RPMI8226 (cell line): ENCODE measurements at regions not wholly inside any gene's neighbourhood (a gene's known extent, or its start where the extent isn't known, plus 50 kb on each side); places are given as distances from the start of the nearest gene placed in this dataset.
A peak's percentile ranks its signal among the peaks of the same experiment; 100 is the strongest.
"Not testable (repeated sequence)": the region's sequence is repeated elsewhere in the genome, so short reads cannot be mapped to it uniquely, and the experiment has no call there.

Experiments
- DNase-seq: peaks from one replicate; pipeline ENCODE4 v3.0.0-alpha.2; 2015

DNA sequence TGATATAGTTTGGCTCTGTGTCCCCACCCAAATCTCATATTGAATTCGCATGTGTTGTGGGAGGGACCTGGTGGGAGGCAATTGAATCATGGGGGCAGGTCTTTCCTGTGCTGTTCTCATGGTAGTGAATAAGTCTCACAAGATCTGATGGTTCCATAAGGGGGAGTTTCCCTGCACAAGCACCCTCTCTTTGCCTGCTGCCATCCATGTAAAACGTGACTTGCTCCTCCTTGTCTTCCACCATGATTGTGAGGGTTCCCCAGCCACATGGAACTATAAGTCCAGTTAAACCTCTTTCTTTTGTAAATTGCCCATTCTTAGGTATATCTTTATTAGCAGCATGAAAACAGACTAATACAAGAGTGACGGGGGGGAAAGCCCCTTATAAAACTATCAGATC lies 65.4 kb upstream of the FBXO33 start:
- DNase-seq, result not testable (repeated sequence)

DNA sequence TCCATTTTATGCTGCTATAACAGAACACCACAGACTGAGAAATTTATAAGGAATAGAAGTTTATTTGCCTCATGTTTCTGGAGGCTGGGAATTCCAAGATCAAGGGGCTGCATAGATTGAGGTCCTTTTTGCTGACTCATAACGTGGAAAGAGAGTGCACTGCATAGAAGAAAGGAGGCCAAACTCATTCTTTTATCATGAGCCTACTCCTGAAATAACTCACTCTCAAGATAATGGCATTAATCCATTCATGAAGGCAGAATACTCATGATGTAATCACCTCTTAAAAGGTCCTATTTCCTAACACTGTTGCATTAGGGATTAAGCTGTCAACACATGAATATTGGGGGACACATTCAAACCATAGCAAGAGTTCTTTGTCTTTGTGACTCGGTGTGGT lies 60.0 kb upstream of the FBXO33 start:
- DNase-seq, result no peak

DNA sequence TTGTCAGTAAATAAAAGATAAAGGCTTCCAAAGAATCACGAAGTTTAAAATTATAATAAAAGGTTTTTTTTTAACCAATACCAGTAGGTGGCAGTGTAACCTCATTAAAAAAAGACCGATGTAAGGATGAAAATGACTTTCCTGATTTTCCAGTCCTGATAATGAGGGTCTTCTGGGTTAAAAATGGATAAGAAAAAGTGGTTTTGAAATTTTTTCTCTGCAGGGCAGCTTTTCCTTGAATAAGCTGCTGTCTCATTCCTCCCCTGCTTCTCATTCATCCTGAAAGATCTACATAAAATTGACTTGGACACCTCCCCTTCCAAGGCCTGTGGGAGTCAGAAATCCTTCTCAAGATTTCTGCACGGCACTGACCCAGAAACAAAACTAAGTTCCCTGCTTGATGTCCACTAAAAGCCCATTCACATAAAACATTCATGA lies 58.9 kb upstream of the FBXO33 start:
- DNase-seq, result peak; percentile 5

DNA sequence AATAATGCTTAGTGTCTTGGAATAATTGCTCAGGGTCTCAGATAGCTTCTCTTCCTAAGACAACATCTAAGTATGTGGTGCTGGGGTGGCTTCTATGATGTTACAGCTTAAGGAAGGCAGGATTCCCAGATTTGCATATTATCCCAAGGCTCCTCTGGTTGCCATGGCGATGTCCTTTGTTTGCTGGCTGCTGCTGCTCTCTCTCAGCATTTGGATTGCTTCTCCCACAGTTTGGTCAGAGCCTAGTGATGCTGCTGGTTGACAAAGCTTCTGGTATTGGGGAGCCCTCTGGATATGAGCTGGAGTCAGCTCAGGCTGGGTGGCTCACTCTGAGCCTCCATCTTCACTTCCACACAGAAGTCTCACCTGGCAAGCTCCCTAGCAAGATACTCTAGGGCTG lies 56.4 kb upstream of the FBXO33 start:
- DNase-seq, result no peak

DNA sequence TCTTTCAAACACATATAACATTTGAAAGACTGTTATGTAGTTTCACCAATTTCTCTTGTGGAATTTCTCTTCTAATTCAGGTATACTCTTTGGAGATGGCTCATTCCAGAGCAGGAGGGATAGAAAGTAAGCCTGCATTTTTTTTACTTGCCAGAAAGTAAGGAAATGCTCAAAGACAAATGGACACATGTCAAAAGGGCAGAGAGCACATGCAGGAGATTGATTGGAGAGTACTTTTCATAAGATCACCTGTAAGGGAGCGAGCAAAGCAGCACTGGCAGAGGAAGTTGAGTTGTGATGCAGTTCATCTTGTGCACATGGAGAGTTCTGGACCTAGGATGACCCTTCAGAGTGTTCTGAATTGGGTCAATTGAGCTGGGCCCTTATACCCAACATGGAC lies 51.4 kb upstream of the FBXO33 start:
- no peak for DNase-seq
